GM21786 (cell line): ENCODE measurements at regions not wholly inside any gene's neighbourhood (a gene's known extent, or its start where the extent isn't known, plus 50 kb on each side); places are given as distances from the start of the nearest gene placed in this dataset.
"Not testable (repeated sequence)": the region's sequence is repeated elsewhere in the genome, so short reads cannot be mapped to it uniquely, and the experiment has no call there.

Experiments used
- ATAC-seq: cut with Tn5 transposase; IDR thresholded peaks from one replicate; pipeline ENCODE4 v1.9.1; 2021; ENCODE audit not compliant: unreplicated experiment

DNA sequence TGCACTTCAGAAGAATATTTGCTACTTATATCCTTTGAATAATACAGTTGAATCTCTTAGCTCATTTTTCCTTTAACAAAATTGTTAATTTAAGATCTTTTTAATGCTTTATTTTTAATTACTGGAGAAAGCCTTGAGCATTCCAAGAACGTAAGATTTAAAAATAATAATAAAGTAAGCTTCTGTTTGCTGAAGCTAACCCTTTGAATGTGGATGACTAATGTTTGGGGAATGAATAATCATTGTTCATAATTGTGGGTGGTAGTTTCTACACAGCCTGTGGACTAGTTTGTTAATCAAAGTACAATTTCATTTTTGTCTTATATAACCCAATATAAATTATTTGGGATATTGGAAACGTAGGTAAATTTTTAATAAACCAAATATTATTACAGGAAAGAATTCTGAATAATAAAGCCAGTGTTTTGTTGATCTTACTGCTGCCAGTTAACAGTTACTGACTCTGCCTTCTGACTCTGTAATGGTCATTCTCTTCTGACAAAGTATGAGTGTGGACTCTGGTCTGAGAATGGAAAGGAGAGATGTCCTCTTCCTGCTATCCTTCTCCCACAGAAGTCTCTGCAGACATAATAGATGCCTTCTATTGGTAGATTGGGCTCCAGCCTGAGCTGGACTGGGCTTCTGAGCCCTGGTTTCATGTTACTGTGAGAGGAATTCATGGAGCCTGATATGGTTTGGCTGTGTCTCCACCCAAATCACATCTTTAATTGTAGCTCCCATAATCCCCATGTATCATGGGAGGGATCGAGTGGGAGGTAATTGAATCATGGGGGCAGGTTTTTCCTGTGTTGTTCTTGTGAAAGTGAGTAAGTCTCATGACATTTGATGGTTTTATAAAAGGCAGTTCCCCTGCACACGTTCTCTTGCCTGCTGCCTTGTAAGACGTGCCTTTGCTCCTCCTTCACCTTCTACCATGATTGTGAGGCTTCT, 292.7 kb upstream of the SLC39A10 start:
- no peak for ATAC-seq

DNA sequence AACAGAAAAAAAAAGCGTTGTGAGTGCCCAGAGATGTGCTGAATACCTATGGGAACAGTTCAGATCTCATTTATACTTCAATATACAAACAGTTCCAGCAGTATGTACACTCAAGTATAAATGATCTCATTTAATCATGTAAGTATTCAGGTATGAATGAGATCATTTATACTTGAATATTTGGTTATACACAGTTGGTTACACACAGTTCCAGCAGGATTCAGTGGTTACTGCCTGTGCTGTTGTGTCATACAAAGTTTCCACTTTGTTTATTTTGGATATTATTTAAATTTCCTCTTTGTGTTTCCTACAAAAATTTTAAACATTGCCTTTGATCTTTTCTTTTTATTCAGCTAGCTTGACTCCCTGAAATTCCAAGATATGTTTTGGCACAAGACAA, 293.5 kb upstream of the SLC39A10 start:
- no peak for ATAC-seq

DNA sequence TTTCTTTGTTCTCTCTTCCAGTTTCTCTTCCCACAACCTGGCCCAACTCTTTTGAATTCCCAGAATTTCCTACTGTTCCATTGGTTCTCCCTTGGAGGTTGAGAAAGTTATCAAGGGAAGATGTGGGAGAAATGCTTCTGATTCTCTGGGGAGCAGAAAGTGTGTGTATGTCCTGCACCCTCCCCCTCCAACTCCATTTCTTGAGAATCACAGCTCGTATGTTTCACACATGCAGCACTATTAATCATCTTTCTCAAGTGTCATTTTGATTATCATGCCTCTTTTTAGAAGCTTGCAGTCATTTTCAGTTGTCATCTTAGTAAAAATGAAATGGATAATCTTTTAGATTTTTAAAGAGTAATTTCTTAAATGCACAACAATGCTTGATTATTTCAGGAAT, 296.8 kb upstream of the SLC39A10 start:
- ATAC-seq, result no peak

DNA sequence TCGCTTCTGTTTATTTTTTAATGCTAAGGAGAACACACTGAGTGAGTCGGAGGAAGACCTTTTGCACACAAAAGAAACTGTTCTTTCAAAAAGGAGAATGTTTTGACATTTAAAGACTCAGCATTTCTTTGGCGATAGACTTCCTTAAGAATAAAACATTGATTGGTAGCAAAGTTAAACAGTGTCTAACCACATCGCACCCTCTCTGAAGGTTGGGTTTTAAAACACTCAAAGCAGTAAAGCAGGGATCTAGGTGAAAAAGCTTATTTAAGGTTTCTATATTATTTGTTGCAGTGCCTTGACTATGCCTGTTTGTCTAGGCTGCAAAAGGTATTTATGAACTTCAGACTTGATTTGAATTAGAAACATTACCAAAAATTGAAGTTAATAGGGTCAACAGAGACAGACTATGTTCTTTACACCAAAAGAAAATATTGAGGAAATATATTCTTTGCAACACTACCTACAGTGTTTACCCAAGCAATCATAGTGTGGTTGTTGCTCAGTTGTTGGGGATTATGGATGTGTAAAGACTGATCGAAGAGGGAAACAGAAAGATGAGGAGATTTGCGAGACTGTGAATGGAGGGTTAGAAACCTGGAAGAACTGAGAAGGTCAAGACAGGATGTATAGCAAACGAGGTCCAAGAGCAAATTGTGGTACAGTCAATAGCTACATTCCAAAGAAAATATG, 297.8 kb upstream of the SLC39A10 start:
- no peak for ATAC-seq

GRCh38 chr2:195356920-195357440, 300.0 kb upstream of the SLC39A10 start:
- ATAC-seq, result no peak

- no peak for ATAC-seq
Observed at GRCh38 chr2:195356026-195356425, 301.0 kb upstream of the SLC39A10 start.

DNA sequence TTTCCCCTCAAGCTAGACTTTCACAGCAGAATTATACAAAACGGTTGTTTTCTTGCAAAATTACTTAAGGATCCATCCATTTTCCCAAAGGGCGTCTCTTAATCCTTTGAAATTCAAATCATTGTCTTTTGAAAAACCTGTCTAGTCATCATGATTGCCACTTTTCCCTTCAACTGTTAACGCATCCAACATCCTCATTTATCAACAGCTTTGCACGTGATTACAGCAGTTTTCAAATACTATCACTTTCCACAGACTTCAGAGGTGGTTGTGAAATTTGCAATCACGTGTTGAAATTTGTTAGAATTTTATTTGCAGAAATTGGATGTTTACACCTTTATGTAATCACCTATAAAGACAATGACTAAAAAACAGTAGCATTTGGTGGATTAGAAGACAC, 304.4 kb upstream of the SLC39A10 start:
- no peak for ATAC-seq

GRCh38 chr2:195343942-195344530, 313.0 kb upstream of the SLC39A10 start:
- ATAC-seq, result no peak

DNA sequence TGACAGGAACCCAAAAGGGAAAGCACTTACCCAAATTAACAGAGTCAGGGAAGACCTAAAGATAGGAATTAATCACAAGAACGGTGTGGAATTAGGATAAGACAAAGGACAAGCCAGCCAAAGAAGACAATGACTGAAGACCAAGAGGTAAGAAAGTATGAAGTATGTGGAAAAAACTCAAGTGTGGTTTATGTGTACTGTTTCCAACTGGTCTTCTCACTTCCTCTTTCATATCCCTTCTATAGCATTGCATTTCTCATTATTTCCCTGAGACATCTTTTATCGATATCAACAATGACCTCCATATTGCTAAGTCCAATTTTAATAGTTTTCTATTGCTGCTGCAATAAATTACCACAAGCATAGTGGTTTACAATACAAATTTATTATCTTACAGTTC, 313.5 kb upstream of the SLC39A10 start:
- peak; percentile 59 for ATAC-seq

DNA sequence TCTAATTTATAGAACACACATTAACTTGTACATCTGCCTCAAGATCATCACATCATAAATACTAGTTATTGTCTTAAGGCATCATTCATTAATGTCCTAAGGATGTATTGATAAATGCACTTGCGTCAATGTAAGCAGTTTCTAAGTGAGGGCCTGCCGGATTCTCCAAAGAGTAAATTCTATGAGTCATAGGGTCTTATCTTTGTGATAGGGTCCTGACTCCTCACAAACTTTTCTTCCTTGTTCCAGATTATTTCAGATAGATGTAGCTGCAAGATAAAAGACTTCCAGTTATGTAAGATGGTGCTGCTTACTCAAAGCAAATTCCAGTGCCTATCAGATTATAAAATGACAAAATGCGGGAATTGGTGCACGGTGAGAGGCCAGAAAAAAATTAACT, 315.0 kb upstream of the SLC39A10 start:
- ATAC-seq, result no peak

GRCh38 chr2:195338856-195339255, 318.2 kb upstream of the SLC39A10 start:
- no peak for ATAC-seq

GRCh38 chr2:195337597-195337996, 319.4 kb upstream of the SLC39A10 start:
- ATAC-seq, result no peak

GRCh38 chr2:195333869-195334268, 323.2 kb upstream of the SLC39A10 start:
- no peak for ATAC-seq

DNA sequence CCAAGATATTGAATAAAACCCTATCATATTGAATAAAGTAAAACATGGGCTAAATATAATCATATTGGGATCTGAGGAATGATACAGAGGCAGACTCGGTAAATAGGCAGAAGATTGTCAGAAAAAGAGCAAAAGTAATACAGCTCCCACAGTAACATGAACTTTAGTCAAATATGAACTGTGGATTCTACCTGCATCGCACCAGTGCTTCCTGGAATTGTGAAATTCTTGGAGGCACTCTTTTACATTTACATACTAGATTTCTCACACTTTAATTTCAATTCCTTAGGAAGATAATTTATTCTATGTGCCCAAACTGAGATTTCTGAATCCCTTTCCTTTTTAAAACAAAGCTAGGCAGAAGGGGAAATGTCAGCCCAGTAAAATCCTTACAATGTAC, 325.1 kb upstream of the SLC39A10 start:
- no peak for ATAC-seq

GRCh38 chr2:195331129-195331528, 325.9 kb upstream of the SLC39A10 start:
- ATAC-seq, result no peak

GRCh38 chr2:195330513-195330956, 326.5 kb upstream of the SLC39A10 start:
- no peak for ATAC-seq

- ATAC-seq, result not testable (repeated sequence)
Observed at GRCh38 chr2:195329784-195330183, 327.2 kb upstream of the SLC39A10 start.

DNA sequence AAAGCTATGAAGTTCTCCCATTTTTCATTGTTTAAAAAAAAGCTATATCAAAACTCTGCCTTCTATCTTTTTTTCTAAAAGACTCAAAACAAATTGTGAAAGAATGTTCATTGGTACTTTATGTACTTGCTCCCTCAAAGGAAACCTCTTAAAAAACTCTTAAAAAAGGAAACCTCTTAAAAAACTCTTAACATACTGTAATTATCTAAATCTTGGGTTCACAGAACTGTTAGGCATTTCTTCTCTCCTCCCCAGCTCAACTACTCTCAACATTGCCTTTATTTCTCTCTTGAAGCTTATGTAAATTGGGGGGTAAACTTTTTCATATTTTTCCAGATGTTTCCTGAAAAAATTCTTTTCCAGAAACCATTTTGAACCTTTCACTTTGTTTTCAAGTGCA, 330.5 kb upstream of the SLC39A10 start:
- ATAC-seq, result no peak

DNA sequence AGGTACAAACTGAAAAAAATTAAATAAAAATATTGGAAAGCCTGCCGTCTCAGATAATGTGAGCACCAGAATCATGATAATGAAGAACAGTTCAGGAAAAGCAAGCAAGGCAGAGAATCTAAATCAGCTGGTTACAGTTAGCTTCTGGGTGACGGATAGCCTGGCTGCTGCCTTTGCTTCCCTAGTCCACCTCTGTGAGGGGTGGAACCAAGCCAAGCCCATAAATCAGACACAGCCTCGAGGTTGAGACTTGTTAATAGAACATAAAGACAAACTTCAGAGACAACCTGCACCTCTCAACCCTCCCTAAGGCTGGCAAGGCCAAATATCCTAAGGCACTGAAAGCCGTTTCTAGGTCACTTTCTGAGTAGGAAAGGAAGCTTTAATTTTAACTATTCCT, 334.7 kb upstream of the SLC39A10 start:
- no peak for ATAC-seq

- peak; percentile 83 for ATAC-seq
Observed at GRCh38 chr2:195320413-195320973, 336.5 kb upstream of the SLC39A10 start.
